ENCODE measurements at regions not wholly inside any gene's neighbourhood (a gene's known extent, or its start where the extent isn't known, plus 50 kb on each side); places are given as distances from the start of the nearest gene placed in this dataset.
"Not testable (repeated sequence)": the region's sequence is repeated elsewhere in the genome, so short reads cannot be mapped to it uniquely, and the experiment has no call there.

DNA sequence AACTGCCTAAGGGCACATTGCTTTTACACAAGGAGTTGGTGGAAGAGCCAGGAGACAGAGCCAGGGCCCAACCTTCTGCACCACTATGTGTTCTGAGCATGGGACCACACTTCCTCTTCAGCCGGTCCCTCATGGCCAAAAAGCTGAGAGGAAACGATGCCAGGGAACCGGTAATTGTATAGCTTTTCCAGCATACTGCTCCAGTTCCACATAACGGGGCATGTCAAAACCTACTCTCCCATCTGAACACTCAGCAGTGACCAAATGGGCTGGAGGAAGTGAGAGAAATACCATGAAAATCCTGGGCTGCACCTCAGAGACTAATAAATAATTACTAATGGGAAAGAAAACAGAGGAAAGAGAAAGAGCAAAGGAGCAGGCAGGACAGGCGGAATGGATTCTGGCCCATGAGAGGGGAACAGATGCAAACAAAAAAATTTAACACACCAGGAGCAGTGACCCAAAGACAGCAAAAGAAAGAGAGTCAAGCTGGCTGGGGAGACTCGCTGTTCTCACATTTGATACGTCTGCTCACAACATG, 52.0 kb upstream of the BMP2 start:
- DNase-seq (ENCODE audit: low spot score) = no peak

DNA sequence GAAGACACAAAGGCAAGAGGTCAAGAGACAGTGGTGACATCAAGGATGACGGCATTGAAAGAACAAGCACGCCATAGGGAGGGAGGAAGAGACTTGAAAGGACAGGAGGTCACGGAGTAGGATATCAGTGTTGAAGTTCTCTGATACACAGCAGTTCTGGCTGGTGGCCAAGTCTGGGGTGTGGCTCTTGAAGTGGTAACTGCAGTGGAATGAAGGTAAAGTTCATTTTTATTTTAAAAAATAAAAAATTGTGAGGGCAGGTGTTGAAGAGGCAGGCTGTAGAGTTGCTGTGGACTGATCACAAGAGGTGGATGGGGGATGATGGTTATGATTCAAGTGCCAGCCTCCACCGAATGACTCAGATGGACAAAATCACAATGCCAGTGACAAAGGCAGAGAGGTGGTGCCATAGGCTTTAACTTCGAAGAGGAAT, 53.2 kb upstream of the BMP2 start:
- DNase-seq (ENCODE audit: low spot score) = peak; percentile 58

DNA sequence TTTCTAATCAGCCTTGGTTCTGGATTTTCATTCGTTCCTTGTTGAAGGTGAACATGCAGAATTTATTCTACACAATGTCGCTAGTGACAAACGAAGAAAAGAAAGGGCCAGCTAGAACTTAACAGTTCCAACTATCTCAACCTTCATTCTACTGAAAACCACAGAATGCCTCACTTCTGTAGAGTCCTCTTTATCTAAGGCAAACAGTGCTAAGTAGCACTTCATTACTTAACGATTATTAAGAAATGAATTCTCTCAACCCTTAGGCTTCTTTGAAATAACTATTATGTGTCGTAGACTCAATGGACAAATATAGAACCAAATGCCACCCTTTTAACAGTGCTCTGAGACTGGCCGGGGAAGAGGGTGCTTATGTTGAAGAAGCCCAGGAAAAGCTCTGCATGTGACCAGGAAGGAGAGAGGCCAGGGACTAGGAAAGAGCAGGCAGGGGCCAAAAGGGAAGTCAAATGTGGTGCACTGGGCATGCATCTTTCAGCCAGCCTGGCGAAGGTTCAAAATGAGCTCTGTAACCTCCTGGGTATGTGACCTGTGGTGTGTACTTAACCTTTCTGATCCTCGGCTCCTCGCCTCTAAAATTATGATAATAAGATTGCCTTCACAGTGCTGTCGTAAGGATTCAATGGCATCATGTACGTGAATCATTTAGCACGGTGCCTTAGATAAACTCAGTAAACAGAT, 55.4 kb upstream of the BMP2 start:
- peak; percentile 92 for DNase-seq (ENCODE audit: low spot score)

DNA sequence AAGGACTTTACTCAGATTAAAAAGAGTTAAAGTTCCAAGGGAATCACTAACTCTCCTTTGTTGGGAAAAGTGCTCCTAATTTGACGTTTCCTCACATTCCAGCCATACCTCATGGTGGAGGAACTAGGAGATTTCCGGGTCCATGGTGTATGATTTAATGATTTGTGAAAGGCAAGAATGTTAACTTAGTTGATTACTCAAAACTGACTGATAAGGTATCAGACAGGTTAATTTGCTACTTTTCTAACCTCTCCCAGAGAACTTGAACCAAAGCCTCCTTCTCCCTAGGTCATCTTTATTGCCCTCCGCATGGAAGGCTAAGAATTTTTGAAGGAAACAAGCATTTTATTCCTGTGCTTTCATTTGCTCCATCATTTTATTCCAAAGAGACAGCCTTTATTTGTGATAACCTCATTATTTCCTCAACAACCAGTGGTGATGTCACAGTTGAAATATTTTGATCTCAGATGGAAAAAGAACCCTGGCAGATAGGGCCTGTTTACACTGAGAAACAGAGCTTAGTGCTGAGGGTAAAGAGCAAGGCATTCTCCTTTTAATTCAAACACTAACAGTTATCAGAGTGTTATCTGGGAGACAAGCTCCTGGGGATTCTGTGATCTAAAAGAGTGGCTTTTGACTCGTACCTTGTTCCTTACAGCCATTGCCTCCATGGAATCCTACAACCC, 57.4 kb upstream of the BMP2 start:
- DNase-seq (ENCODE audit: low spot score) = peak; percentile 88

DNA sequence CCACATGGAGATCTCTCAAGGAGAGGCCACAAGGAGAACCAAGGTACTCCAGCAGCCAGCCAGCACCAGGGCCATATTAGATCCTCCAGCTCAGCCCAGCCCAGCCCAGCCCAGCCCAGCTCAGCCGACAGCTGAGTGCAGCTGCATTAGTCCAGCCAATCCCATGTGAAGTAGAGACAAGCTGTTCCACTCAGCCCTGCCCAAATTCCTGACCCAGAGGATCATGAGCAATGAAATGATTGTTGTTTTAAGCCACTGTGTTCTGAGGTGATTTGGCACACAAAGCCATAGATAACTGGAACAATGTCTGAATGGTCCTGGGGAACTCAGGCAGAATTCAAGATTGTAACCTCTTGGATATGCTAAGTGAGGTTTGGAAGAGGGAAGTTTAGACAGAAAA, 59.5 kb upstream of the BMP2 start:
- DNase-seq (ENCODE audit: low spot score) = peak; percentile 90

DNA sequence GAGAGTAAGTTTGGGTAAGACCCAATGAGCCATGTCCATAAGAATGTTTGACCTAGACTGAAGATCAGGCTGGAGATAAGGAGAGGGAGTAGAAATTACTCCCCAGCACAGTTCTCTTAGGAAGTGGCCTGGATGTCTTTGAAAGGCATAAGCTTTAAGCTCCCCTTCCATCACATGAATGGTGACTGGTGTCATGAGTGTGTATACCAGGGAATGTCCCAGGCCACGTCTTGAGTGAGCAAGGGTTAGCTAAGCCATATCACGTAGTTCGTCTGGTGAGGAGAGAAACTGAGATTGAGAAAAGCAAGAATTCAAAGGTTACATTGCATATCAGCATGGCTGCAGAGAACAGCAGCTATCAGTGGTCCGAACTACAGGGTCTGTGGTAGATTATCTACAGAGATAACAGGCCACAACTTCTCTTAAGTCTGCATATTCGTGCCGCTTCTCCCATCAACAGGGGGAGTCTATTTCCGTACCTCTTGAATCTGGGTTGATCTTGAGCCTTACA, 60.1 kb upstream of the BMP2 start:
- peak; percentile 22 for DNase-seq (ENCODE audit: low spot score)

DNA sequence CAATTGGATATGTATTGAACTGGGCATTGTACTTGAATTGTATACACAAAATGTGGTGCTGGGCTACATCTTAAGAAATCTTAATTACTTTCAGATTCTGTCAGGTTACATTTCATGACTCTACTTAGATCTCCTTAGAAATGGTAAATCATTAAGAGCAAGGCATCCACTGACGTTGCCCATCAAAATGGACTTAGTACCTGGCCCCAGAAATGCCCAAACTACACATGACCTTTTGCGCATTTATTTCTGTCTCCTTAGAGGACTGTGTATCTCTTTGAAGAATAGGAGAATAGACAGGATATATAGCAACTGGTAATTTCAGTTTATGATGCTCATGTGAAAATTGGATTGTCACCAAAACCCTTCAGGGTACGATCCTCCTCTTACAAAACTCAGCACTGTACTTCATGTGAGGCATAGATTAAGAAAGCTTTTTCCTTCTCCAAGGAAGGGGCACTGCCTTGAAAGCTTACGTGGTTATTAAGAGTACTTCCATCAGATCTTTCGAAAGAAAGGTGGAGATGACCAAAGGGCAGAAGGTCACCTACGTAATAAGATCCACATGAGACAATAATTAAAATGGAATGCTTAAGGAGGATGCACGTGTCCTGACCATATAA, 61.4 kb upstream of the BMP2 start:
- DNase-seq (ENCODE audit: low spot score) = no peak

GRCh38 chr20:6705106-6705766, 62.2 kb upstream of the BMP2 start:
- peak; percentile 36 for DNase-seq (ENCODE audit: low spot score)

DNA sequence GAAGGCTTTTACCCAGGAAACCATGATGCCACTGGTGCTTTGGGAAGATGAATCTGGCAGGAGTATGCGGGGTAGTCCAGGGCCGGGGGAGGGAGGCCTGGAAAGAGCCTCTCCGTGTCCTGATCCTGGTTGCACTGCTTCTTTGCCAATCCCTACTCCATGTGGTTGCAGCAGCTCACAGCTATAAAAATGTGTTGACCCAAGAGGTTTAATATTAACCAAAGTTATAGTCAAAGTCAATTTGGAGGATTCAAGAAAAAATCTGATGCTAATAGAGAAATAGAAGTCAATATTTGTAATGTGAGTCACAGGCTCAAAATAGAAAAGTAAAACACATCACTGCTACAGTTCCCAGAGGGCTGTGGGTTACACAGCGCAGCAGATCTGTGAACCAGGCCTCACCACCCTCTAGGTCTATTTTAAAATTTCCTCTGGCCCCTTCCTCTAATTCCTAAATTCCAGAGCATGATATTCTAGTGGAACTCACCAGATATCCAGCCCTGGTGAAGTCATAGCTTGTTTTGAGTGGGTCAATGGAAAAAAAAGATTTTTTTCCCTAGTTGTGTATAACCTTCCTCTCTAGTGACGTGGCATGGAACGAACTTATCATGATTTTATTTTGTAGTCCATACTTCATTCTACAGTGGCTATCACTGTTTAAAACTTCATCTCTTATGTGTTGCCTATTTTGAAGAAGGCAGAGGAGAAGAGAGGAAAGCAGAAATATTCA, 63.2 kb upstream of the BMP2 start:
- peak; percentile 95 for DNase-seq (ENCODE audit: low spot score)

DNA sequence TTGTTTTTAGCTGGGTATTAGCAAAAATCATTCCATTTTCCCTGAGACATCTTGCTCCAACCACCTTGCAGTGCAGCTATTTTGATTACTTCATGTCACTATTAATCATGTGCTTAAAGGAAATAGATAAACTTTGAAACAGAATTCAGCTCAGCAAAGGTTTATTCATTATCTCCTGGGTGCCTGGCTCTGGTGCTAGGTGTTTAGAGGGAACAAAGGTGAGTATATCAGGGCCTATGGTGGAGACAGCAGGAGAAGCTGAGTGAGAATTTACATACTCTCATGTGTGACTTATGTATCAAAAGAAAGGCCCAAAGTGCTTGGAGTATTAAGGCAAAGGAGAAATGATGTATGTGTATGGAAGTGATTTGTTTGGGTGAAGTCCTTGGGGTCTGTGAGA, 63.8 kb upstream of the BMP2 start:
- DNase-seq (ENCODE audit: low spot score) = peak; percentile 23

- DNase-seq (ENCODE audit: low spot score) = no peak
These were observed 64.4 kb upstream of the BMP2 start for GRCh38 chr20:6703047-6703446.

DNA sequence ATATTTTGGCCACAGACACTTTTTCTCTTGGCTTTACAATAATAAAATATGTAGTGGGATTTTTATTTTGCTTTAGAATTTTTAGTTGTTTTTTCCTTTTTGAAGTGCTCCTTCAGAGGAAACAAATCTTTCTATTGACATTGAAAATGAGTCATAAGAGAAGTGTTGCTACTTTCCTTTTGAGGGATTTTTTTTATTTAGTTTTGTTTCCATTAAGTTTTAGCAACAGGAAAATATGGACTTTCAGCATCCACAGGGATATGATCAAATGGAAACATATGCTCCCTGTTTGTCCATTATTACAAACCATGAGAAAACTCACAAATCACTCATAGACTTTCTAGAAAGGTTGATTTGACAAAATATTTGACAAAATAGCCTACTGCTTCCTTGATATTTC, 65.3 kb upstream of the BMP2 start:
- DNase-seq (ENCODE audit: low spot score) = no peak

GRCh38 chr20:6700563-6701329, 66.7 kb upstream of the BMP2 start:
- DNase-seq (ENCODE audit: low spot score) = no peak

DNA sequence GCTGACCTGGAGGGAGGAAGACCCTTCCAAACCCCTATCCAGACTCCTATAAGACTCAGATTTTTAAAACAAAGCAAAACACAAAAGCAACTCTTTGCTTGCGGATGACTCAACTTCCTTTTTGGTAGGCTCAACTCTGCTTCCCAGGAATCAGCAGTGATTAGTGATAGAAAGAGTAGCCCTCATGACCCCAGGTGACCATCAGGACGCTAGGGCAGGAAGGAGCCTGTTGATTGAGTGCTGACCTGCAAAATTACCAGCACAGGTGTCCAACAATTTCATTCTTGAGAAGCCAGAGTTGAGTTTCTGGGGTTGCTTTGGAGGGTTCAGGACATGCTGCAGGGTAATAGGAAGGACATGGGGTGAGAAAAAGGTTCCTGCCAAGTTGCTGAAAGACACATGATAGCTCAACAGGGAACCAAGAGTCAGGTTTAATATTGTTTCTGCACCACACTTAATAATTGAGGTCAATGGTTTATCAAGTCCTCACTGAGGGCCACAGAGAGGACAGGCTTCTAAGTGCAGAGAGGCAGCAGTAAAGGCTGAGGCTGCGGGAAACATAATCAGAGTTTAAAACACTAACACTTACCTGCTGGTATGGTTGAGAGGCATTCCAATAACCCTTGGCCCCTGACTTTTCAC, 67.4 kb upstream of the BMP2 start:
- peak; percentile 24 for DNase-seq (ENCODE audit: low spot score)

DNA sequence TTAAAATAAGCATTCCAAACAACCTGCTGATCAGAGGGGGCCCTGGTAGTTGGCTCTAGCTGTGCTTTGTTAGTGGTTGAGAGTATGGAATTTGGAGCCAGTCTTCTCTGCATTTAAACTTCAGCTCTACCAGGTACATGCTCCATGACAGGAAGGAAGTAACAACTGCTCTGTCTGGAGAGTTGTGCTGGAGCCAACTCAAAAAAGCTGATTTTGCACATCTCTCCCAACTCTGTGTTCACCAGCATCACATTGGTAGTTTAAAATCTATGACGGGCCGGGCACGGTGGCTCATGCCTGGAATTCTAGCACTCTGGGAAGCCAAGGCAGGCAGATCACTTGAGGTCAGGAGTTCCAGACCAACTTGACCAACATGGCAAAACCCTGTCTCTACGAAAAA, 68.8 kb upstream of the BMP2 start:
- no peak for DNase-seq (ENCODE audit: low spot score)

GRCh38 chr20:6698056-6698455, 69.4 kb upstream of the BMP2 start:
- peak; percentile 91 for DNase-seq (ENCODE audit: low spot score)

GRCh38 chr20:6697228-6697972, 70.1 kb upstream of the BMP2 start:
- no peak for DNase-seq (ENCODE audit: low spot score)

GRCh38 chr20:6696001-6696400, 71.5 kb upstream of the BMP2 start:
- no peak for DNase-seq (ENCODE audit: low spot score)

DNA sequence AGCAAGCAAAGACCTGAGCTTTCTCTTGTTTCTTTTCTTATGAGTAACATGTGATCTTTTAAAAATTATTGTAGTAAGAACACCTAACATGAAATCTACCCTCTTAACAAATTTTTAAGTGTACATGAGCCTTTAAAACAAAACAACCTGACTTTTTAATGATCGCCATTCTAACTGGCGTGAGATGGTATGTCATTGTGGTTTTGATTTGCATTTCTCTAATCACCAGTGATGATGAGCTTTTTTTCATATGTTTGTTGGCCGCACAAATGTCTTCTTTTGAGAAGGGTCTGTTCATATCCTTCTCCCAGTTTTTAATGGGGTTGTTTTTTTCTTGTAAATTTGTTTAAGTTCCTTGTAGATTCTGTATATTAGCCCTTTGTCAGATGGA, 73.7 kb upstream of the BMP2 start:
- DNase-seq (ENCODE audit: low spot score) = not testable (repeated sequence)

Data from kidney tubule cell (primary cell).